Thymus (tissue), 11 donors: ENCODE measurements at regions not wholly inside any gene's neighbourhood (a gene's known extent, or its start where the extent isn't known, plus 50 kb on each side); places are given as distances from the start of the nearest gene placed in this dataset.

Experiments
- DNase-seq, 9 donors: peaks; one replicate each; pipeline ENCODE4 v3.0.0-alpha.2; 2013; ENCODE audit warnings: low spot score in 9 of 9, low read depth in 6 of 9, missing footprints in 1 of 9
- H3K27ac ChIP-seq, 2 donors: one replicate each; pipeline ENCODE4 v1.5.1; 2013; ENCODE audit warnings: control low read depth in 1 of 2, low read depth in 1 of 2, low read length in 1 of 2, mild to moderate bottlenecking in 1 of 2, moderate library complexity in 1 of 2
- H3K27me3 ChIP-seq, 2 donors: one replicate each; pipeline ENCODE4 v1.5.1; 2013; ENCODE audit warnings: low read length in 1 of 2; ENCODE audit not compliant: control insufficient read depth in 2 of 2, insufficient read depth in 1 of 2
- H3K36me3 ChIP-seq, 2 donors: one replicate each; pipeline ENCODE4 v1.5.1; 2013; ENCODE audit warnings: low read length in 1 of 2, mild to moderate bottlenecking in 1 of 2, moderate library complexity in 1 of 2; ENCODE audit not compliant: control insufficient read depth in 2 of 2, insufficient read depth in 2 of 2
- H3K4me1 ChIP-seq, 2 donors: one replicate each; pipeline ENCODE4 v1.5.1; 2013; ENCODE audit warnings: low read length in 2 of 2; ENCODE audit not compliant: control insufficient read depth in 2 of 2, insufficient read depth in 2 of 2
- H3K4me3 ChIP-seq, 2 donors: one replicate each; pipeline ENCODE4 v1.5.1; 2013; ENCODE audit warnings: low read length in 2 of 2, control low read depth in 1 of 2, mild to moderate bottlenecking in 1 of 2
- H3K9me3 ChIP-seq, 2 donors: one replicate each; pipeline ENCODE4 v1.5.1; 2013; ENCODE audit warnings: low read length in 1 of 2, mild to moderate bottlenecking in 1 of 2; ENCODE audit not compliant: control insufficient read depth in 2 of 2, insufficient read depth in 1 of 2
- WGBS: extraction: QIAGEN DNeasy Blood & Tissue Kit; methylation state at CpG from one replicate; pipeline ENCODE4 v1.1.7; 2013; 5-methylcytosine and 5-hydroxymethylcytosine counted together
- donor health status: healthy.

GRCh38 chr16:64308721-64309120, 813.1 kb downstream of the CDH11 start:
- no peaks in the 10 kb centered on the region for H3K4me1 ChIP-seq
- no peak overlapping the region for H3K4me3 ChIP-seq
- no peaks in the 10 kb centered on the region for H3K9me3 ChIP-seq
- no peaks in the 10 kb centered on the region for H3K36me3 ChIP-seq
- WGBS = 90% methylated on average over 3 of the region's 3 CpGs
- no peak overlapping the region for H3K27ac ChIP-seq
- DNase-seq = no peak
- no peaks in the 10 kb centered on the region for H3K27me3 ChIP-seq

GRCh38 chr16:64307431-64307830, 814.4 kb downstream of the CDH11 start:
- WGBS = 86% methylated on average over 2 of the region's 2 CpGs
- no peaks in the 10 kb centered on the region for H3K27me3 ChIP-seq
- no peaks in the 10 kb centered on the region for H3K9me3 ChIP-seq
- H3K4me3 ChIP-seq = no peak overlapping the region
- H3K27ac ChIP-seq = no peak overlapping the region
- DNase-seq = no peak
- H3K4me1 ChIP-seq = no peaks in the 10 kb centered on the region
- no peaks in the 10 kb centered on the region for H3K36me3 ChIP-seq

- DNase-seq = no peak
- 82% methylated on average over 1 of the region's 1 CpG for WGBS
- no peak overlapping the region for H3K27ac ChIP-seq
- H3K9me3 ChIP-seq = no peaks in the 10 kb centered on the region
- H3K36me3 ChIP-seq = no peaks in the 10 kb centered on the region
- H3K27me3 ChIP-seq = no peaks in the 10 kb centered on the region
- H3K4me3 ChIP-seq = no peak overlapping the region
- H3K4me1 ChIP-seq = no peaks in the 10 kb centered on the region
These were observed 816.2 kb downstream of the CDH11 start for GRCh38 chr16:64305663-64306062.

GRCh38 chr16:64304951-64305350, 816.9 kb downstream of the CDH11 start:
- Histone ChIP-seq H3K27me3 (no peaks in the 10 kb centered on the region), H3K36me3 (no peaks in the 10 kb centered on the region), H3K4me3 (no peak overlapping the region), H3K4me1 (no peaks in the 10 kb centered on the region), H3K9me3 (no peaks in the 10 kb centered on the region), H3K27ac (no peak overlapping the region)
- DNase-seq = no peak
- WGBS = 45% methylated on average over 2 of the region's 2 CpGs

GRCh38 chr16:64304396-64304795, 817.5 kb downstream of the CDH11 start:
- DNase-seq = no peak
- 92% methylated on average over 1 of the region's 1 CpG for WGBS
- no peak overlapping the region for H3K4me3 ChIP-seq
- no peaks in the 10 kb centered on the region for H3K27me3 ChIP-seq
- no peak overlapping the region for H3K27ac ChIP-seq
- H3K36me3 ChIP-seq = no peaks in the 10 kb centered on the region
- H3K9me3 ChIP-seq = no peaks in the 10 kb centered on the region
- no peaks in the 10 kb centered on the region for H3K4me1 ChIP-seq

GRCh38 chr16:64297863-64298600, 823.8 kb downstream of the CDH11 start:
- no peak overlapping the region for H3K27ac ChIP-seq
- H3K9me3 ChIP-seq = no peaks in the 10 kb centered on the region
- no peaks in the 10 kb centered on the region for H3K4me1 ChIP-seq
- H3K36me3 ChIP-seq = no peaks in the 10 kb centered on the region
- WGBS = 91% methylated on average over 10 of the region's 10 CpGs
- H3K4me3 ChIP-seq = no peak overlapping the region
- no peaks in the 10 kb centered on the region for H3K27me3 ChIP-seq
- no peak for DNase-seq

DNA sequence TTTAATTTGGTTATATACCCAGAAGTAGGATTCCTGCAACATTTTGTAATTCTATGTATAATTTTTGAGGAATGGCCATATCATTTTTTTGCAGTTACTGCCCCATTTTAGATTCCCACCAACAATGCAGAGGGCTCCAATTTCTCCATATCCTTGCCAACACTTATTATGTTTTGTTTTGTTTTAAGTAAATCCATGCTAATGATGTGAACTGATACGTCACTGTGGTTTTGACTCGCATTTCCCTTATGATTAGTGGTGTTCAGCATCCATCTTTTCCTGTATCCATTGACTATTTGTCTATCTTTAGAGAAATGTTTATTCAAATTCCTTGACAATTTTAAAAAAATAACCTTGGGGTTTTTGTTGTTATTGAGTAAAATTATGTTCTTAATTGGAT, 826.4 kb downstream of the CDH11 start:
- 97% methylated on average over 2 of the region's 2 CpGs for WGBS
- Histone ChIP-seq H3K27ac (no peak overlapping the region), H3K9me3 (no peaks in the 10 kb centered on the region), H3K27me3 (no peaks in the 10 kb centered on the region), H3K4me3 (no peak overlapping the region), H3K36me3 (no peaks in the 10 kb centered on the region), H3K4me1 (no peaks in the 10 kb centered on the region)
- DNase-seq = no peak

DNA sequence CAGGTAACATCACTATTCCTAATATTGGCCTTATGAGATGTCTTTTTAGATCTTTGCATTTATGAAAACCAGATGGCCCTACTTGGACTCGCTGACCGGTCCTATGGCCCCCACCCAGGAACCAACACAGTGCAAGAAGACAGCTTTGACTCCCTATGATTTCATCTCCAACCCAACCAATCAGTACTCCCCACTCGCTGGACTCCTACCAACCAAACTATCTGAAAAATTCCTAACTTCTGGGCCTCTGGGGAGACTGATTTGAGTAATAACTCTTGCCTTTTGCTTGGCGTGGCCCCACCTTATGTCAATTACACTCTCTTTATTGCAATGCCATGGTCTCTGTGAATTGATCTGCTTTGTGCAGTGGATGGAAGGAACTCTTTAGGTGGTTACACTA, 828.9 kb downstream of the CDH11 start:
- WGBS = 93% methylated on average over 4 of the region's 4 CpGs
- H3K9me3 ChIP-seq = no peaks in the 10 kb centered on the region
- H3K27me3 ChIP-seq = no peaks in the 10 kb centered on the region
- no peak overlapping the region for H3K4me3 ChIP-seq
- no peak overlapping the region for H3K27ac ChIP-seq
- no peaks in the 10 kb centered on the region for H3K36me3 ChIP-seq
- no peak for DNase-seq
- H3K4me1 ChIP-seq = no peaks in the 10 kb centered on the region

DNA sequence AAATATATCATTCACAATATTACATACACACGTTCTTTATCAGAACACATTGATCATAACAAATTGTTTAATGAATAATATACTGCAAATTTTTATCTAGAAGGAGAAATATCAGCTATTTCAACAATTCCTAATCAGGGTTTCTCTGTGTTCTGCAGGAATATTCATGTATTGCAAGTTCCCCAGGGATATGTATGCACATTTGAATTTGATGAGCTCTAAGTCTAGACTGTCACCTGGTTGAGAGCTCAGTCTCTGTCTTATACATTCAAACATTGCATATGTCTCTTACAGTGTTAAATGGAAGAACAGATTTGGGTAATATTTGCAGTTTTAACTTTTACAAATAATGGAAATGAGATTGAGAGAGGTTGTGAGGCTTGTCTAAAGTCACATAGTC, 829.7 kb downstream of the CDH11 start:
- Histone ChIP-seq H3K36me3 (no peaks in the 10 kb centered on the region), H3K27ac (no peak overlapping the region), H3K27me3 (no peaks in the 10 kb centered on the region), H3K9me3 (no peaks in the 10 kb centered on the region), H3K4me1 (no peaks in the 10 kb centered on the region), H3K4me3 (no peak overlapping the region)
- DNase-seq = no peak
- WGBS = 82% methylated on average over 1 of the region's 1 CpG
